Adipocyte (in vitro differentiated cells): ENCODE measurements at regions not wholly inside any gene's neighbourhood (a gene's known extent, or its start where the extent isn't known, plus 50 kb on each side); places are given as distances from the start of the nearest gene placed in this dataset.
"Not testable (repeated sequence)": the region's sequence is repeated elsewhere in the genome, so short reads cannot be mapped to it uniquely, and the experiment has no call there.

Source experiments
- DNase-seq: peaks from one replicate; pipeline ENCODE4 v3.0.0-alpha.2; 2015; ENCODE audit warnings: low read depth
- H3K27me3 ChIP-seq: replicated peaks from 2 replicates; pipeline ENCODE4 v1.7.0; 2013; ENCODE audit warnings: mild to moderate bottlenecking, low read length, moderate library complexity; ENCODE audit not compliant: control insufficient read depth, insufficient read depth
- H3K36me3 ChIP-seq: 2 replicates; pipeline ENCODE4 v1.7.0; 2013; ENCODE audit warnings: low read length, mild to moderate bottlenecking, moderate library complexity; ENCODE audit not compliant: control insufficient read depth, insufficient read depth, severe bottlenecking
- H3K4me1 ChIP-seq: 2 replicates; pipeline ENCODE4 v1.7.0; 2013; ENCODE audit warnings: mild to moderate bottlenecking, low read length, moderate library complexity; ENCODE audit not compliant: control insufficient read depth, insufficient read depth
- H3K4me3 ChIP-seq: 2 replicates; pipeline ENCODE4 v1.7.0; 2013; ENCODE audit warnings: mild to moderate bottlenecking, low read length, moderate library complexity
- H3K9ac ChIP-seq: 2 replicates; pipeline ENCODE4 v1.7.0; 2013; ENCODE audit warnings: mild to moderate bottlenecking, low read length, moderate library complexity
- H3K9me3 ChIP-seq: 2 replicates; pipeline ENCODE4 v1.7.0; 2013; ENCODE audit warnings: mild to moderate bottlenecking, low read length, moderate library complexity; ENCODE audit not compliant: control insufficient read depth

DNA sequence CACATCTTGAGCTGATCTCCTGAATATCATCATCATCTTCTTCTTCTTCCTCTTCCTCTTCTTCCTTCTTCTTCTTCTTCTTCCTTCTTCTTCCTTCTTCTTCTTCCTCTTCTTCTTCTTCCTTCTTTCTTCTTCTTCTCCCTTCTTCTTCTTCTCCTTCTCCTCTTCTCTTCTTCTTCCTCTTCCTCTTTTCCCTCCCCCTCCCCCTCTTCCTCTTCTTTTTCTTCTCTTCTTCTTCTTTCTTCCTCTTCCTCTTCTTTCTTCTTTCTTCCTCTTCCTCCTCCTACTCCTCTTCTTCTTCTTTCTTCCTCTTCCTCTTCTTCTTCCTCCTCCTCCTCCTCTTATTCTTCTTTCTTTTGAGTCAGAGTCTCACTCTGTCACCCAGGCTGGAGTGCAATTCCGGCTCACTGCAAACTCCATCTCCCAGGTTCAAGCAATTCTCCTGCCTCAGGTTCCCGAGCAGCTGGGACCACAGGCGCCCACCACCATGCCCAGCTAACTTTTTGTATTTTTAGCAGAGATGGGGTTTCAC lies 197.9 kb upstream of the NANOGP8 start:
- Histone ChIP-seq H3K4me3 (no peak overlapping the region), H3K36me3 (no peaks in the 10 kb centered on the region), H3K9ac (no peak overlapping the region)

DNA sequence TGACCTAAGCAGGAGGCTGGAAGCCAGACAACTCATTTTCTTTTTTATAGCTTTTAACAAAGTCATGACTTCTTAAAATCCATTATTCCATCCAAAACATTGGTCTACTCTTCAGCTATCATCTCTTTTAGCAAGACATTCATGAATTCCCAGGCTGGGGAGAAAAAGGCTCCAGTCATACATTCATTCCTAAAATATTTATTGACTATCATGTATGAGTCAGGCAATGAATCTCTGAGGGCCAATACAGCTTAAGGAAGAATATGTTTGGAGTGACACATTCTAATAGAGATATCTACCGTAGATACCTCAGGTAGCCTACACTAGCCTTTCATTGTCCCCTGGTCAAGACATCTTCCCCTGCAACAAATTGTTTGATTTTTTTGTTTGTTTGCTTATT lies 196.4 kb upstream of the NANOGP8 start:
- Histone ChIP-seq H3K36me3 (no peaks in the 10 kb centered on the region), H3K9me3 (peaks cover 17% of the 10 kb centered on the region), H3K4me3 (no peak overlapping the region), H3K4me1 (peaks cover 16% of the 10 kb centered on the region), H3K9ac (no peak overlapping the region), H3K27me3 (no peaks in the 10 kb centered on the region)
- peak; percentile 18 for DNase-seq

More for the DNA sequence above, 197.9 kb upstream of the NANOGP8 start:
- H3K27me3 ChIP-seq = no peaks in the 10 kb centered on the region
- H3K4me1 ChIP-seq = peaks cover 16% of the 10 kb centered on the region
- peaks cover 2% of the 10 kb centered on the region for H3K9me3 ChIP-seq
- DNase-seq = no peak

DNA sequence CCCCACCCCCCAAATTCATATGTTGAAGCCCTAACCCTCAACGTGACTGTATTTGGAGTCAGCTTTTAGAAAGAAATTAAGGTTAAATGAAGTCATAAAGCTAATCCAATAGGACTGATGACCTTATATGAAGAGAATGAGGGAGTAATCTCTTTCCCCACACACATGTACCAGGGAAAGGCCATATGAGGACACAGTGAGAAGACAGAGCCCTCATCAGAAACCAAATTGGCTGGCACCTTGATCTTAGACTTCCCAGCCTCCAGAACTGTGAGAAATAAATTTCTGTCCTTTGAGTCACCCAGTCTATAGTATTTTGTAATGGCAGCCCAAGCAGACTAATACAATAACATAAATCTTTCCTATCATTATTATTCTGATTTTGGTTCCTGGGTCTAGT lies 194.7 kb upstream of the NANOGP8 start:
- Histone ChIP-seq H3K36me3 (no peaks in the 10 kb centered on the region), H3K4me1 (peaks cover 16% of the 10 kb centered on the region), H3K27me3 (no peaks in the 10 kb centered on the region), H3K9me3 (peaks cover 19% of the 10 kb centered on the region), H3K4me3 (peak overlapping the region; percentile 9), H3K9ac (no peak overlapping the region)
- no peak for DNase-seq

DNA sequence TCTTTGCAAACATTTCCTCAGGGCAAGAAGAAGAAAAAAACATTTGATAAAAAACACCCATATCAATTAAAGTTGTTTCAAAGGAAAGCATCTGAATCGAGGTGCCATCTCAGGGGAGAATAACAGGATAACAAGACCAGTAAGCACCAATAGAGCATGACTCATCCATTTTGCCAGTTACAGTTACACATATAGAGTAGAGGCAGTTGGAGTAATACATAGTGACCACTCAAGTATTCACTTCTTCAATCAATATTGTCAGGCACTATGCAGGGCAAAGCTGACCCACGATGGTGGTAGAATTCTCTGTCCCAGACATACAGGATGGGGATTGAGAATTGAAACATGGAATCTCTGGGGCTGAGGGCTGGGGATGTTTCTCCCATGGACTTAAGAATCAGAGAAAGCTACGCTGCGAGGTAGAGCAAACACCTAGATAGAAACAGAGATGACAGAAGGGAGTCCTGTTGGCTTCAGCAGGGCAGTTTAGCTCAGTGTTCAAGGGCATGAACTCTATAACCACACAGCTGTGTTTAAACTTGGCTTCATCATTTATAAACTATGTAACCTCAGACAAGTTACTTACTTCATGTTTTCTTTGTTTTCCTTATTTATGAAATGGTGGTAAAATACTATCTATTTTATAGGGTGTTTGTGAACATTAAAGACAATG lies 186.4 kb upstream of the NANOGP8 start:
- Histone ChIP-seq H3K9ac (no peak overlapping the region), H3K9me3 (peaks cover 2% of the 10 kb centered on the region), H3K4me3 (no peak overlapping the region), H3K4me1 (no peaks in the 10 kb centered on the region), H3K36me3 (no peaks in the 10 kb centered on the region), H3K27me3 (no peaks in the 10 kb centered on the region)
- peak; percentile 31 for DNase-seq

DNA sequence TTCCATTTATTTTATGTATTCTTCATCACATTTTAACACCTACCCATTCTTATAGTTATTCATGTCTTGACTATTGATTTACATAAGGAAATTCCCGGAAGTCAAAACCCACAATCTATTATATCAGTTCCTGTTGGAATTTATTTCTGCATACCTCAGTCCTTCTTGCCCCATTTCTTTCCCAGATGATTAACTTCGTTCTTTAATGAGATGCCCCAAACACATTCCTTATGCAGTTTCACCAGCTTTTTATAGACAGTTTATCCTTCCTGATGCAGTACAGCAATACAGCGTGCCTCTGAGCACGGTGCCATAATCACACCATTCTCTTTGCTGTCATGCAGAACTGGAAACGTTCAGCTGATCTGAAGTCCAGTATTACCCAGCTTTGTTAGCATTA lies 175.8 kb upstream of the NANOGP8 start:
- Histone ChIP-seq H3K9me3 (no peaks in the 10 kb centered on the region), H3K9ac (no peak overlapping the region), H3K4me3 (no peak overlapping the region), H3K27me3 (no peaks in the 10 kb centered on the region), H3K4me1 (peaks cover 4% of the 10 kb centered on the region), H3K36me3 (no peaks in the 10 kb centered on the region)
- DNase-seq = no peak

DNA sequence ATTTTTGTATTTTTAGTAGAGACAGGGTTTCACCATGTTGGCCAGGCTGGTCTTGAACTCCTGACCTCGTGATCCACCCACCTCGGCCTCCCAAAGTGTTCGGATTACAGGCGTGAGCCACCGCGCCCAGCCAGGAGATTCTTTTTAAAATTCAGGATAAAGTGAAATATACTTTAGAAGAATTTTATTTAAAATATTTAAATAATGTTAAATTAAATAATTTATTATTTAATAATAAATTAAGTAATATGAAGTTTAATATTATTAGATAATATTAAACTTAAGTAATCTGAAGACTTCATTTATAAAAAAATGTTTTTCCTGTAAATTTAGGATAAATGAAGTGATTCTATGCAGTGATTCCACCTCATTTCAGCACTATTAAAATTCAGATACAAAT lies 175.2 kb upstream of the NANOGP8 start:
- not testable (repeated sequence) for H3K9ac ChIP-seq, H3K4me1 ChIP-seq, H3K36me3 ChIP-seq, H3K9me3 ChIP-seq, H3K27me3 ChIP-seq, H3K4me3 ChIP-seq, DNase-seq

DNA sequence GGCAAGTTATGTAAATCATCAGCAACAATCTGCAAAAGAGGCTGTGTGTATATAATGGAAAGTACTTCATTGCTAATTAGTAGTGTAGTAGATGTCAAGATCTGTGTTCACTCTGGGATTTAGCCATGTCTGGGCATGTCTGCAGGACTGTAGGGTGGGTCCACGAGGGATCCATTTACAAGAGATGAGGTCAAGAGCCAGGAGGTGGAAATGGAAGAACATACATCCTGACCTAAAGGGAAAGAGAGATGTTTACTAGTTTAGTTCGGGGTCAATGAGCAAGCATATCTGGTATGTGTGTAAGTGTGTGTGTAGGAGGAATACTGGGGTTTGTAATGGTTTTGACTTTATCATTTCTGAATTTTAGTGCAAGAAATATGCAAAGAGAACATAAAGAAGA lies 171.5 kb upstream of the NANOGP8 start:
- no peak overlapping the region for H3K4me3 ChIP-seq
- no peaks in the 10 kb centered on the region for H3K36me3 ChIP-seq
- no peaks in the 10 kb centered on the region for H3K9me3 ChIP-seq
- DNase-seq = peak; percentile 10
- H3K9ac ChIP-seq = no peak overlapping the region
- H3K27me3 ChIP-seq = no peaks in the 10 kb centered on the region
- peaks cover 4% of the 10 kb centered on the region for H3K4me1 ChIP-seq

DNA sequence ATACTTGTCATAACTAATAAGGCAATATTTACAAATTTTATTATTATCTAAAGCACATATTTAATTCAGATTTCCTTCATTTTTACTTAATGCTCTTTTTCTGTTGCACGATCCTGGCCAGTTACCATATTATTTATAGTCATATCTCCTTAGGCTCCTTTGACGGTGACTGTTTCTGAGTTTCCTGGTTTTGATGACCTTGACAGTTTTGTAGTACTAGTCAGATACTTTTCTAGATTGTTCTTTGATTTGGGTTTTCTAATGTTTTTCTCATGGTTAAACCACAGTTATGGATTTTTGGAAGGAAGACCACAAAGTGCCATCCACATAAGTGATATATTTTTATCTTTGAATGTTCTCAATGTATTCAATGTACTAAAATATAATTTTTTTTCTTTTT lies 171.0 kb upstream of the NANOGP8 start:
- DNase-seq = no peak
- peaks cover 4% of the 10 kb centered on the region for H3K4me1 ChIP-seq

DNA sequence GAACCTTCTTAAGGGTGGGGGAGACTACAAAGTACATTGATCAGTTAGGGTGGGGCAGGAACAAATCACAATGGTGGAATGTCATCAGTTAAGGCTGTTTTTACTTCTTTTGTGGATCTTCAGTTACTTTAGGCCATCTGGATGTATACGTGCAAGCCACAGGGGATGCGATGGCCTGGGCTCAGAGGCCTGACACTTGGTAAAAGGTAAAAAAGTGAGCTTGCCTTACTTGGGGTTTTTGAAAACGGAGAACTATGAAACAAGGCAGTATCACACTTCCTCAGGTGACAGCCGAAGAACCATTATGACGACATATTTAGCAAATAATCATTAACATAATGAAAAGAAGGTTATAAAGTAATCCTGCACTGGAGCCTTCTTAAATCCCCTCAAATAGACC lies 169.8 kb upstream of the NANOGP8 start:
- H3K36me3 ChIP-seq = not testable (repeated sequence)

More for the DNA sequence above, 171.0 kb upstream of the NANOGP8 start:
- Histone ChIP-seq H3K9ac (no peak overlapping the region), H3K9me3 (no peaks in the 10 kb centered on the region), H3K4me3 (no peak overlapping the region), H3K27me3 (no peaks in the 10 kb centered on the region), H3K36me3 (no peaks in the 10 kb centered on the region)

DNA sequence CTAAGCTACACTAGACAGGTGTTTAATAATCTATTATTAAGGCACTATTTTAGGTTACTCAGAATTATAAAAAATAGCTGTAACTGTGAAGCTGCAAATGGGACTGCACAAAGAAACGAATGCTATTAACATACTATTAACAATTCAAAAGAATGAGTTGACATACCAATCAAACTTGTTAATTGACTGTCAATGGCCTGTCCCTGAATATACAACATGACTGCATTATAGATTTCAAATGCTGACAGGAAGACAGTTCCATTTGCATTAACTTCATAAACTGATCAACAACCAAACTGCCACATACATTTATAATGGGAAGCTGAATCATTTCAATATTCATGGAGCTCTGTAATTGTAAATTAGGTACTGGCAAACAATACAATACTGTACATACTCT lies 169.0 kb upstream of the NANOGP8 start:
- Histone ChIP-seq H3K4me1 (peaks cover 4% of the 10 kb centered on the region), H3K36me3 (no peaks in the 10 kb centered on the region), H3K4me3 (no peak overlapping the region), H3K9me3 (no peaks in the 10 kb centered on the region), H3K9ac (no peak overlapping the region), H3K27me3 (no peaks in the 10 kb centered on the region)
- no peak for DNase-seq

More for the DNA sequence above, 169.8 kb upstream of the NANOGP8 start:
- not testable (repeated sequence) for H3K9ac ChIP-seq, H3K27me3 ChIP-seq, H3K9me3 ChIP-seq, H3K4me3 ChIP-seq, H3K4me1 ChIP-seq, DNase-seq

DNA sequence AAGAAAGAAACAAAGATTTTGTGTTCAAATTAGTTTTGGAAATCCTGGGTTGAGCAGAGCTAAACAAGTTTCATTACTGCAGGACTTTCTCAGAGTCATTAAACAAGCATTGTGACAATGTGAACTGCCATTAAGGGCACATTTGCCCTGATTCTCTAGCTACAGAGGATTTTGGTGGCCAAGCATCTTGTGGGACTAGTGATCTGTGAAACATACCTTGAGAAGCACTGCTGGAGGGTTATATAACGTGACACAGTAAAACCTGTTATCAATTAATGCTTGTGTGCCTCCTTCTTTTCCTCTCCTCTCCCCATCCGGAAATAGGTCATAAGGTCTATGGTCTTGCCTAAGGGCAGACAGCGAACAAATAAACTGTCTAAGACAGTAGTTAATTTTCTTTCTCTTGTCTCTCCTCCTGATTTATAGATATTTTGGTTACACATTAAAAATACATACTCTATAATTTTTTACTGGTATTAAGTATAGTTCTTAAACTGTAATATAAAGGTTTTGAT lies 167.3 kb upstream of the NANOGP8 start:
- H3K9me3 ChIP-seq = no peaks in the 10 kb centered on the region
- no peak overlapping the region for H3K9ac ChIP-seq
- no peaks in the 10 kb centered on the region for H3K27me3 ChIP-seq
- H3K36me3 ChIP-seq = no peaks in the 10 kb centered on the region
- H3K4me3 ChIP-seq = no peak overlapping the region
- peaks cover 9% of the 10 kb centered on the region for H3K4me1 ChIP-seq
- no peak for DNase-seq

DNA sequence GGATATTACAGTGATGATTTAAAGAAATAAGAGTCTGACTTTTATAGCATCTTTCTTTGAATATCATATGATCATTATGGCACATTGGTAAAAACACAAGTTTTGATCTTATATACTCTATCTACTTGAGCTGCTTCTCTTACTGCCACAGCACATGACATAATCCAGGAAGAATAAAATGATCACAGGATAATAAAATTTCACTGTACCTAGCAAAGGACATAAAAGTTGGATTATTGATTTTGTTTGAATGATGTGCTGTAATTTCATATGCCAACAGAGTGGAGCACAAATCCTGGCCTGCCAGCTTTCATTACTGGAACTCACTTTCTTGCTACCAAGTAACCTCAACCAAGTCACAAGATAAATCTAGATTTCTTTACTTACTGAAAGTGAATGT lies 162.1 kb upstream of the NANOGP8 start:
- H3K9ac ChIP-seq = no peak overlapping the region
- H3K27me3 ChIP-seq = no peaks in the 10 kb centered on the region
- H3K9me3 ChIP-seq = no peaks in the 10 kb centered on the region
- no peak overlapping the region for H3K4me3 ChIP-seq
- H3K36me3 ChIP-seq = no peaks in the 10 kb centered on the region
- H3K4me1 ChIP-seq = peaks cover 16% of the 10 kb centered on the region
- no peak for DNase-seq
